ENCODE measurements at regions not wholly inside any gene's neighbourhood (a gene's known extent, or its start where the extent isn't known, plus 50 kb on each side); places are given as distances from the start of the nearest gene placed in this dataset.
A peak's percentile ranks its signal among the peaks of the same experiment; 100 is the strongest.

DNA sequence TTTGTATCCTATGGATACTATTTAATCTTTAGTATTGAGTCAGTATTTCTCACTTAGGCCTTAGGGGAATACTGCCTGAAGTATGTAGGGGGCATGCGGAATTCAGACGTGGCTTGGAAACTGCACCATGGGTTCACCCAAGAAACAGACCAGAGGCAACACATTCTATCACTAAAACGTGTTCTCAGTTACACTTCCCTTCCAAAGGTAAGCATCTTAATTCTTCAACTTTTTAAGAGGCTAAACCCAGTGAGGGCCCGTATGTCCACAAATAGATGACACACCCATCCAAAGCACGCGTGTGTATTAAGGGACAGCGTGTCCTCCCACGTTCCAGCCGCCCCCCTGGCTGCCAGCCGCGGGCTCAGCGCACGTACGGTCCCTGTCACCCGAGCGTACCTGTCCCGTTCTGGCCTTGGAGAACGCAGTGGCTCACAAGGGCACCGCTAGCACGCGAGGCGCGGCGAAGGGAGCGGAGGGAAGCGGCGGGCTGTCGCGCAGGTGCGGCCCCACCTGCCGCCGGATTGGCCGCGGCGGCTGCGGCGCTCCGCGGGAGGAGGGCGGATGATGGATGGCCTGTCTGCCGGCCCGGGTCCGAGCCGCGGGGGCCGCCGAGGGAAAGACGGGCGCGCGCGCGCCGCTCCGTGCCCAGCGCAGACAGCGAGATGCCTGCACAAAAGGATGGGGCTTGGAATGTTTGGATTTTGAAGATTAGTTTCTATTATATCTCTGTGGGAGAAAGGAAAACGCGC, 1003.9 kb upstream of the NR2F2 start:
- peaks cover 0 to 59% (median 0%) of the 10 kb centered on the region in 4 donors for H3K27me3 ChIP-seq
- peak overlapping the region; percentile 35 to 93 (median 72) for H3K27ac ChIP-seq
- intact Hi-C loops (cut with DNase I): no loop called here
- H3K9me3 ChIP-seq: no peaks in the 10 kb centered on the region
- WGBS, 2 donors: 18 to 26% methylated on average over 7 to 20 of the region's 59 CpGs
- DNase-seq: no peak
- peak overlapping the region; percentile 10 to 69 (median 40) for H3K4me3 ChIP-seq
- TF ChIP-seq POLR2A (IDR thresholded peaks at IDR 0.05): no peak
- H3K36me3 ChIP-seq: no peaks in the 10 kb centered on the region
- peaks cover 0 to 14% (median 3%) of the 10 kb centered on the region in 3 donors for H3K4me1 ChIP-seq

DNA sequence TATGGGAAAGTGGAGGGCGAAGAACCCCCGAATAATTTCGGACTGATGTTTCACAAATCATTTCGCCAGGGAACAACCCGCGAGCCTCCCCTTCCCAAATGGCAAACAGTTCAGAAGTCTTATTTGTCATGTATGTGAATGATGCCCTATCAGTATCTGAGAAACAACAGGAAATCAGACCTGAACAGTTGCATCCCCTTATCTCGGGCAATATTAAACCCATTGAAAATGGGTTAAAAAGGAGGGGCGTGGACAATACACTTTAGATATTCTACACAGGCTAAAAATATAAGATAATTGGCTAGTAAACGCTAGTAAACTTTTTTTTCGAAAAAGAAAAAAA, 1003.3 kb upstream of the NR2F2 start:
- no peak for DNase-seq
- TF ChIP-seq, protein P1, sequence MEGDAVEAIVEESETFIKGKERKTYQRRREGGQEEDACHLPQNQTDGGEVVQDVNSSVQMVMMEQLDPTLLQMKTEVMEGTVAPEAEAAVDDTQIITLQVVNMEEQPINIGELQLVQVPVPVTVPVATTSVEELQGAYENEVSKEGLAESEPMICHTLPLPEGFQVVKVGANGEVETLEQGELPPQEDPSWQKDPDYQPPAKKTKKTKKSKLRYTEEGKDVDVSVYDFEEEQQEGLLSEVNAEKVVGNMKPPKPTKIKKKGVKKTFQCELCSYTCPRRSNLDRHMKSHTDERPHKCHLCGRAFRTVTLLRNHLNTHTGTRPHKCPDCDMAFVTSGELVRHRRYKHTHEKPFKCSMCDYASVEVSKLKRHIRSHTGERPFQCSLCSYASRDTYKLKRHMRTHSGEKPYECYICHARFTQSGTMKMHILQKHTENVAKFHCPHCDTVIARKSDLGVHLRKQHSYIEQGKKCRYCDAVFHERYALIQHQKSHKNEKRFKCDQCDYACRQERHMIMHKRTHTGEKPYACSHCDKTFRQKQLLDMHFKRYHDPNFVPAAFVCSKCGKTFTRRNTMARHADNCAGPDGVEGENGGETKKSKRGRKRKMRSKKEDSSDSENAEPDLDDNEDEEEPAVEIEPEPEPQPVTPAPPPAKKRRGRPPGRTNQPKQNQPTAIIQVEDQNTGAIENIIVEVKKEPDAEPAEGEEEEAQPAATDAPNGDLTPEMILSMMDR (IDR thresholded peaks at IDR 0.05): no peak
- TF ChIP-seq POLR2A (IDR thresholded peaks at IDR 0.05): no peak
- Histone ChIP-seq H3K27ac (peak overlapping the region; percentile 35 to 93 (median 72)), H3K4me3 (peak overlapping the region; percentile 10 to 69 (median 40)), H3K9me3 (no peaks in the 10 kb centered on the region), H3K27me3 (peaks cover 0 to 56% (median 0%) of the 10 kb centered on the region in 4 donors), H3K36me3 (no peaks in the 10 kb centered on the region), H3K4me1 (peaks cover 0 to 14% (median 3%) of the 10 kb centered on the region in 3 donors)
- WGBS, 2 donors: 28 to 31% methylated on average over 10 of the region's 10 CpGs
- intact Hi-C loops (cut with DNase I): no loop called here

DNA sequence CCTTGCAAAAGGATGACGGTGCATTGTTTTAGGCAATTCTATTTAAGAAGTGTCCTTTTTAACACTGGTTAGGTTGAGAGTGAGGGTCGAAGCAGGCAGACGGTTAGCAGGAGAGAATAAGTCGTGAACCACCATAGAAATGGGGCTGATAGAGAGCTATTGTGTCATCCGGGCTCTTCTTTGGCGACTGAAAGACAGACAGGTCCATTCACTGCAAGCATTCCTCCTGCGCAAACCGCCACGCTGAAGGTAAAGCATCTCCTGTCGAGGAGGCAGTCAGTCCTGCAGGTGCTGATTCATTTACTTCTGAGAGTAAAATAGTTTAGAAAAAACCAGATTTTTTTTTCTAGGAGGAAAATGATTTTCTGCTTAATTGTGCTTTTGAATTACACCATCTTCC, 1002.8 kb upstream of the NR2F2 start:
- intact Hi-C loops (cut with DNase I): no loop called here
- TF ChIP-seq, protein P1 (IDR thresholded peaks at IDR 0.05): no peak
- TF ChIP-seq POLR2A (IDR thresholded peaks at IDR 0.05): no peak
- Histone ChIP-seq H3K36me3 (no peaks in the 10 kb centered on the region), H3K4me3 (peak overlapping the region in 2 of 4 donors; percentile 50 to 69), H3K27me3 (peaks cover 0 to 54% (median 0%) of the 10 kb centered on the region in 4 donors), H3K27ac (peak overlapping the region in 3 of 4 donors; percentile 60 to 85 (median 74)), H3K9me3 (no peaks in the 10 kb centered on the region), H3K4me1 (peaks cover 0 to 14% (median 3%) of the 10 kb centered on the region in 3 donors)
- DNase-seq: no peak
- WGBS, 2 donors: 39 to 65% methylated on average over 10 of the region's 10 CpGs

DNA sequence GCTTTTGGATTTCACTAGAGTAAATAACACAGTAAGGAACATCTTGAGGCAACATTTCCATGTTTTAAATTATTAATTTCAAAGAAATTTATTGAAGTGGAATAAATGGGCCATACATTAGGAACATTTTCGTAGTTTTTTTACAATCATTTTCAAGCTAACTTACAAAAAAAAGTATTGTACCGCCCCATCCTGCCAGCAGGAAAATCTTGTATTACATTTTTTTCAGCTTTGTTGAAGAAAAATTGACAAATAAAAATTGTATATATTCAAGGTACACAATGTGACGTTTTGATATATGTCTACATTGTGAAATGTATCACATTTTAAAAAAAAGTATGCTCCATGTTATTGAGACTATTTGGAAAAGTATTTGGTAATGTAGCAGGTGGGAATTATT, 1001.9 kb upstream of the NR2F2 start:
- H3K27ac ChIP-seq: peak overlapping the region in 2 of 4 donors; percentile 60 to 85
- TF ChIP-seq, protein P1 (IDR thresholded peaks at IDR 0.05): no peak
- TF ChIP-seq POLR2A (IDR thresholded peaks at IDR 0.05): no peak
- peak overlapping the region in 1 of 4 donors; percentile 69 for H3K4me3 ChIP-seq
- intact Hi-C loops (cut with DNase I): no loop called here
- H3K4me1 ChIP-seq: peaks cover 0 to 14% (median 3%) of the 10 kb centered on the region in 3 donors
- no peak for DNase-seq
- H3K27me3 ChIP-seq: peaks cover 0 to 47% (median 0%) of the 10 kb centered on the region in 4 donors
- H3K9me3 ChIP-seq: no peaks in the 10 kb centered on the region
- no peaks in the 10 kb centered on the region for H3K36me3 ChIP-seq
- 67 to 78% methylated on average over 3 of the region's 3 CpGs for WGBS, 2 donors

DNA sequence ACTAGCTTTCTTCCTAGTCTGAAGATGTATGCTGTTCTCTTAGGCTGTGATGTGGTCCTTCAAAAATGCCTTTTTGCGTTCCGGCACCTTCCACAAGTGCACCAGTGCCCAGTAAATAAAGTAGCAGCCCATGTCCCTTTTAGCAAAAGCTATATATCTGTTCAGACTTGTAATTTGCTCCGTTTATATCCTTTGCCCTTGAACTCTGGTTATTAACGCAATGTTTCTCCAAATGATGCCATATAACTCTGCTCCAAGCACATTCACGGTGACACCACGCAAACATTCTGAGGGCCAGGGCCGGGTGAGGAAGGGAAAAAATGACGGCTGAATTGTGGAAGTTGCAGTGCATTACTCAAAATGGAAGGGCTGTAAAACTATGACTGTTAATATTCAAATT, 1001.1 kb upstream of the NR2F2 start:
- intact Hi-C loops (cut with DNase I): no loop called here
- no peaks in the 10 kb centered on the region for H3K36me3 ChIP-seq
- peaks cover 0 to 14% (median 3%) of the 10 kb centered on the region in 3 donors for H3K4me1 ChIP-seq
- WGBS, 2 donors: 72 to 78% methylated on average over 8 of the region's 8 CpGs
- no peak for DNase-seq
- peaks cover 0 to 45% (median 0%) of the 10 kb centered on the region in 4 donors for H3K27me3 ChIP-seq
- peak overlapping the region; percentile 1 to 85 (median 61) for H3K27ac ChIP-seq
- TF ChIP-seq, protein P1 (IDR thresholded peaks at IDR 0.05): no peak
- no peak for TF ChIP-seq POLR2A (IDR thresholded peaks at IDR 0.05)
- H3K9me3 ChIP-seq: no peaks in the 10 kb centered on the region
- peak overlapping the region in 1 of 4 donors; percentile 27 for H3K4me3 ChIP-seq
